Loucy (cell line): ENCODE measurements at regions not wholly inside any gene's neighbourhood (a gene's known extent, or its start where the extent isn't known, plus 50 kb on each side); places are given as distances from the start of the nearest gene placed in this dataset.

Experiments used
- H2AFZ ChIP-seq: fragments of 200-600 bp; sonication (generic); 2 replicates; pipeline ENCODE4 v1.6.0; 2016; ENCODE audit warnings: antibody characterized with exemption, mild to moderate bottlenecking, low read length, moderate library complexity
- H3F3A ChIP-seq: fragments of 200-600 bp; 2 replicates; pipeline ENCODE4 v1.6.0; 2016; ENCODE audit warnings: antibody characterized with exemption, low read depth, mild to moderate bottlenecking
- H3K27me3 ChIP-seq: fragments of 200-600 bp; sonication (generic); 2 replicates; pipeline ENCODE4 v1.6.1; 2014; ENCODE audit warnings: low read length, mild to moderate bottlenecking; ENCODE audit not compliant: insufficient read depth, poor library complexity, severe bottlenecking
- H3K36me3 ChIP-seq: fragments of 200-600 bp; sonication (generic); 2 replicates; pipeline ENCODE4 v1.6.1; 2016; ENCODE audit warnings: low read length; ENCODE audit not compliant: insufficient read depth
- H3K4me1 ChIP-seq: fragments of 200-600 bp; sonication (generic); 2 replicates; pipeline ENCODE4 v1.5.1; 2014; ENCODE audit warnings: low read length, mild to moderate bottlenecking; ENCODE audit not compliant: insufficient read depth, poor library complexity, severe bottlenecking
- H3K4me2 ChIP-seq: fragments of 200-600 bp; sonication (generic); 2 replicates; pipeline ENCODE4 v1.6.0; 2014; ENCODE audit warnings: antibody characterized with exemption, low read length, low read depth, mild to moderate bottlenecking; ENCODE audit not compliant: poor library complexity, severe bottlenecking
- H3K4me3 ChIP-seq: fragments of 200-600 bp; sonication (generic); 2 replicates; pipeline ENCODE4 v1.5.1; 2014; ENCODE audit warnings: low read length, mild to moderate bottlenecking, mixed read lengths; ENCODE audit not compliant: poor library complexity, severe bottlenecking
- H3K79me2 ChIP-seq: fragments of 200-600 bp; sonication (generic); 2 replicates; pipeline ENCODE4 v1.6.1; 2014; ENCODE audit warnings: low read length; ENCODE audit not compliant: insufficient read depth
- H3K9ac ChIP-seq: fragments of 200-600 bp; sonication (generic); 2 replicates; pipeline ENCODE4 v1.6.0; 2014; ENCODE audit warnings: mild to moderate bottlenecking, low read depth, low read length, moderate library complexity; ENCODE audit not compliant: poor library complexity, severe bottlenecking
- H3K9me2 ChIP-seq: fragments of 200-600 bp; sonication (generic); replicated peaks from 2 replicates; pipeline ENCODE4 v1.6.1; 2016; ENCODE audit warnings: low read depth, low read length, mixed read lengths
- H3K9me3 ChIP-seq: fragments of 200-600 bp; sonication (generic); 2 replicates; pipeline ENCODE4 v1.6.1; 2014; ENCODE audit warnings: mild to moderate bottlenecking, antibody characterized with exemption, low read length, low read depth; ENCODE audit not compliant: insufficient read depth
- H4K20me1 ChIP-seq: fragments of 200-600 bp; sonication (generic); 2 replicates; pipeline ENCODE4 v1.6.0; 2014; ENCODE audit warnings: antibody characterized with exemption, low read length, mild to moderate bottlenecking; ENCODE audit not compliant: insufficient read depth, poor library complexity, severe bottlenecking
- EZH2phosphoT487 ChIP-seq: fragments of 200-600 bp; IDR thresholded peaks from 2 replicates; pipeline ENCODE4 v1.6.1; 2018; ENCODE audit warnings: antibody characterized with exemption, mild to moderate bottlenecking, moderate library complexity, borderline replicate concordance
- TF ChIP-seq, protein P1 (sequence below): fragments of 200-600 bp; sonication (generic); conservative IDR thresholded peaks from 2 replicates; pipeline ENCODE4 v1.5.1; 2014; ENCODE audit warnings: mild to moderate bottlenecking, antibody characterized with exemption, low read length

- Histone ChIP-seq H3K79me2 (no peaks in the 10 kb centered on the region), H3K9me3 (no peaks in the 10 kb centered on the region), H3K27me3 (no peaks in the 10 kb centered on the region), H2AFZ (no peak overlapping the region), H3K9me2 (no peaks in the 10 kb centered on the region), H3K36me3 (no peaks in the 10 kb centered on the region), H3K4me2 (no peak overlapping the region), H3K9ac (no peak overlapping the region), H3K4me1 (peaks cover 11% of the 10 kb centered on the region), H3K4me3 (no peak overlapping the region), H4K20me1 (no peaks in the 10 kb centered on the region), H3F3A (no peaks in the 10 kb centered on the region)
- TF ChIP-seq, protein P1, sequence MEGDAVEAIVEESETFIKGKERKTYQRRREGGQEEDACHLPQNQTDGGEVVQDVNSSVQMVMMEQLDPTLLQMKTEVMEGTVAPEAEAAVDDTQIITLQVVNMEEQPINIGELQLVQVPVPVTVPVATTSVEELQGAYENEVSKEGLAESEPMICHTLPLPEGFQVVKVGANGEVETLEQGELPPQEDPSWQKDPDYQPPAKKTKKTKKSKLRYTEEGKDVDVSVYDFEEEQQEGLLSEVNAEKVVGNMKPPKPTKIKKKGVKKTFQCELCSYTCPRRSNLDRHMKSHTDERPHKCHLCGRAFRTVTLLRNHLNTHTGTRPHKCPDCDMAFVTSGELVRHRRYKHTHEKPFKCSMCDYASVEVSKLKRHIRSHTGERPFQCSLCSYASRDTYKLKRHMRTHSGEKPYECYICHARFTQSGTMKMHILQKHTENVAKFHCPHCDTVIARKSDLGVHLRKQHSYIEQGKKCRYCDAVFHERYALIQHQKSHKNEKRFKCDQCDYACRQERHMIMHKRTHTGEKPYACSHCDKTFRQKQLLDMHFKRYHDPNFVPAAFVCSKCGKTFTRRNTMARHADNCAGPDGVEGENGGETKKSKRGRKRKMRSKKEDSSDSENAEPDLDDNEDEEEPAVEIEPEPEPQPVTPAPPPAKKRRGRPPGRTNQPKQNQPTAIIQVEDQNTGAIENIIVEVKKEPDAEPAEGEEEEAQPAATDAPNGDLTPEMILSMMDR: no peak
- no peak for TF ChIP-seq EZH2phosphoT487
Observed at GRCh38 chr6:15032015-15032414, 213.9 kb upstream of the JARID2 start.

GRCh38 chr6:15033850-15034203 is 212.0 kb upstream of the JARID2 start:
- no peak for TF ChIP-seq EZH2phosphoT487
- TF ChIP-seq, protein P1: no peak
- Histone ChIP-seq H3K9ac (no peak overlapping the region), H3K36me3 (no peaks in the 10 kb centered on the region), H2AFZ (no peak overlapping the region), H3K9me3 (no peaks in the 10 kb centered on the region), H3K79me2 (no peaks in the 10 kb centered on the region), H3K27me3 (no peaks in the 10 kb centered on the region), H3K4me2 (no peak overlapping the region), H4K20me1 (no peaks in the 10 kb centered on the region), H3K4me1 (peaks cover 13% of the 10 kb centered on the region), H3F3A (no peaks in the 10 kb centered on the region), H3K9me2 (no peaks in the 10 kb centered on the region), H3K4me3 (no peak overlapping the region)

GRCh38 chr6:15036690-15037245 is 209.1 kb upstream of the JARID2 start:
- Histone ChIP-seq H2AFZ (no peak overlapping the region), H4K20me1 (no peaks in the 10 kb centered on the region), H3K9me2 (no peaks in the 10 kb centered on the region), H3K4me3 (no peak overlapping the region), H3K4me1 (peaks cover 14% of the 10 kb centered on the region), H3K36me3 (no peaks in the 10 kb centered on the region), H3K9ac (no peak overlapping the region), H3K4me2 (no peak overlapping the region), H3K27me3 (no peaks in the 10 kb centered on the region), H3K79me2 (no peaks in the 10 kb centered on the region), H3F3A (no peaks in the 10 kb centered on the region), H3K9me3 (no peaks in the 10 kb centered on the region)
- TF ChIP-seq, protein P1: no peak
- no peak for TF ChIP-seq EZH2phosphoT487
